Stimulated activated CD4-positive, alpha-beta T cell treated with anti-CD3 and anti-CD28 coated beads, Interleukin-4, amount 100 ng/mL, for 24 hours (primary cell): ENCODE measurements at regions not wholly inside any gene's neighbourhood (a gene's known extent, or its start where the extent isn't known, plus 50 kb on each side); places are given as distances from the start of the nearest gene placed in this dataset.

Experiments
- DNase-seq: peaks from one replicate; pipeline ENCODE4 v3.0.0-alpha.2; 2020

DNA sequence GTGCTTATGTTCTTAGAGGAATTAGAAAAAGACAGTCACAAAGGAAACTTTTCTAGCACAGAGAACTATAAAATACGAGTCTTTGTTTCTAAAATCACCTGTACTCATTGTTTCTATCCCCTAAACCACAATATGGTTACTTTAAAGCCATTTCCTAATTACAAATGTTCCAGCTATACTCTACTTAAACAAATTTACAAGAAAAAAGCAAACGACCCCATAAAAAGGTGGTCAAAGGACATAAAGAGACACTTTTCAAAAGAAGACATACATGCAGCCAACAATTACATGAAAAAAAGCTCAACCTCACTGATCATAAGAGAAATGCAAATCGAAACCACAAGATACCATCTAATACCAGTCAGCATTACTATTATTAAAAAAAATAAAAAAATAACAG, 447.3 kb downstream of the RAB28 start:
- DNase-seq = no peak

DNA sequence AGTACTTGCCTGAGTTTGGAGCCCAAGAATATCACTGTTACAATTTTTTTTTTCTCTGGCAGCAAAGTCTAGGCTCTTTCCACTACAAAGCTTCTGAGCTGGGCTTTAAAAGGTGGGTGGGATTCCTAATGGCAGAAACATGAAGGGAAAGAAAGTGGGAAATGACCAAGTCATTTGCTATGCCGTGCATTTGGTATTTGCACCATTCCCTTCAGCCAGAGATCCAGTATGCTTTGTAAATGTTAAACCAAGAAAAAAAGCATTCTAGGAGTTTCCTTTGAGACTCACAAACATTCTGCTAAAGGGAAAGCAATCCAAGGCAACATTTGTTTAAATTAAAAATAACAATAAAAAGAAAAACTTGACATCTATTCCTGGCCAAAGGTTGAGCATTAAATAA, 451.2 kb downstream of the RAB28 start:
- no peak for DNase-seq

DNA sequence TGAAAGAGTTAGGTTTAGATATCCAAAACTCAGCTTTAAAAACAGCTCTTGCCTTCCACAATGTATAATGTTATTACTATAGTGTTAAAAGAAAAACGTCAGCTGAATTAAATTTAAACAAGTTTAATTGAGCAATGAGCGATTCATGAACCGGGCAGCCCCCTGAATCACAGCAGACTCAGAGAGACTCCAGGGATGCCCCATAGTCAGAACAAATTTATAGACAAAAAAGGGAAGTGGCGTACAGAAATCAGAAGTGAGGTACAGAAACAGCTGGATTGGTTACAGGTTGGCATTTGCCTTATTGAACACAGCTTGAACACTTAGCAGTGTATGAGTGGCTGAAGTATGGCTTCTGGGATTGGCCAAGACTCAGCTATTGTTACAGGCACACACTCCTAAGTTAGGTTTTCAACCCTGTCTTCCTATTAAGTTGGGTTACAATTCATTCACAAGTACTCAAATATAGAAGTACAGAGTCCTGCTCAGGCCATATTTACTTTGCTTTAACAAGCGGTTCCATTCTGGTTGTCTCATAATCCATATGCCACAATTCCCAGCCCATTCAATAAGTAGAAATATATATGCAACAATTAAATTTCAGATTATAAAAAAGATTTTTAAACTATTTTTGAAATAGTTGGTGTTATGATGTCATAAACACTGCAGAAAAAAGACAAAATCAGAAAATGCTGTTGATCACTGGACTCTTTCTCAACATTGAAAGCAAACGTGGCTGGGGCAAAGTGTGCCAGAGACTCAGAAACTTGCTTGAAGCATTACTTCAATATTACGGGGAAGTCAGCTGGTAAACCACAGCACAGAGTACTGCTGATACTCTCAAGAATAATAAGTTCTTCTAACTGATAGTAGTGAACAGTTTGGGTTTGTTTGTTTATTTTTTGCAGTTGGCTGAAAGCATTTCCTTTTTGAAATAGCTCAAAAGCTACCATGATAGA, 459.7 kb downstream of the RAB28 start:
- no peak for DNase-seq

DNA sequence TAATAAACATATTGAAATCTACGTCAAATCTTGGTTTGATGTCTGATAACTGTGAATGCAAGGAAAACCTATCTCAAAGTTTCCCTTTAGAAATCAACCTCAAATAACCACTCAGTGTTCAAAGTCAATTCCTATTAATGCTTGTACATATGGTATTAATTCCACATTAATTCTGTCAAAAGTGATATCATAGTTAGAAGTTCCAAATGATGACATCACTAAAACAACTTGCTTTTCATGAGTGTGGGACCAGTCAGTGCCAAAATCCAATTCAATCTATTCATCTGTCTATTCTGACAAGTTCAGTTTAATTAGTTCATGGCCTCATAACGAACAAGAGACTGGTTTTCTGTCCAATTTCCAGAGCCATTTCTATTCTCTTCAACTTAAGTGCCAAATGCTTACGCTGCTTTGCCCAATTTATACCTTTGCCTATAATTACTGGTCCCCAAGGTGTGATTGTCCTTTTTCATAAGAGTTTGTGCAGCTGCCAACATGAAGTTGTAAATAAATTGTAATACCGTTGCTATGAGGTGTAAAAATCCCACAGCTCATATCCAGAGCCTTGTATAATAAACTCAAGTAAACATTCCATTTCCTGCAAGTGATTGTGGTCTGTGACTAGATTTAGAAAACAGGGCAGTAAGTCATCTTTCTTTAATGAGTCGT, 476.2 kb downstream of the RAB28 start:
- no peak for DNase-seq

DNA sequence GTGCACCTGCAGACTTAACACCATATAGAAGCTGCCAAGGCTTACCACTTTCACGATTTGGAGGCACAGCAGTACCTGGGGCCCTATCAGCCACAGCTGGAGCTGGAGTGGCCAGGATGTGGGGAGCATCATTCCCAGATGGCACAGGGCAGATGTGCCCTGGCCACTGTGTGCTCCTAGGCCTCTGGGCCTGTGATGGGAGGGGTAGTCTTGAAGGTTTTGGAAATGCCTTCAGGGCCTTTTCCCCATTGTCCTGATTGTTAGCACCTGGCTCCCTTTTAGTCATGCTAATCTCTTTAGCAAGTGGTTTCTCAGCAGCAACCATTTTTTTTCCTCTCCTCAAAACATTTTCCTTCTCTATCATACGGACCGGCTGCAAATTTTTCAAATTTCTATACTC, 490.2 kb downstream of the RAB28 start:
- no peak for DNase-seq

DNA sequence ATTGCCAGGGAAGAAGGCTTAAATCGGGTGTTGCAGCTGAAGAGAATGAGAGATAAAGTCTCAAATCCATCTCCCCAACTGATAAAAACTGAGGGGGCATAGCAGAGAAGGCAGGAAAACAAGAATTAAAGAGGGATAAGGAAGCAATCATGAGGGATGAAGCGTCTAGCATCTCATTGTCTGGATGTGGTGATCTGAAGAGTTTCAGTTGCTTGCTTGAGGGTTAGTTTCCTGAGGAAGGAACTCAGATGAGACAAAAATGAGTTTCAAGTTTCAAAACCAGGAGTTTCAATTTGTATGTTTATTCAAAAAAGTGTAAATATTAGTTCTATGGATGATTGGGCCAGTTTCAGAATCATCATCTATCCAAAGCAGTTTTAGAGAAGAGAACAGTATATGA, 496.9 kb downstream of the RAB28 start:
- no peak for DNase-seq

DNA sequence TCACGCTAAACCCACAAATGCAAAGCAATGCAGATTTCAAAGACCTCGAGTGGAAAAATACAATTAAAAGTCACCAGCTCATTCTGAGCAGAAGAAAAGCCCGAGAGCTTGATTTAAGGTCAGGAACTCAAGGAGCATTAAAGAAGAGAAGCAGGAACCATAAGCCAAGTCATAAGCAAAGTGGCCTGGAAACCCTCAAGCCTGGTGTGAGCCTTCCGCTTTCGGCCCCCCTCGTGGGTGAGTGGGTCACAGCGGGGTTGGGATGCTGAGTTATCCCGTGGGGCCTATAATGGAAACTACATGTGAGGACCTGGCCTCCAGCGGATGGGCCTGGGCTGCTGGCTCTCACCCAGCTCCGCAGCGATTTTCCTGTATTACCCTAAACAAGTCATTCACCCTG, 504.3 kb downstream of the RAB28 start:
- no peak for DNase-seq

DNA sequence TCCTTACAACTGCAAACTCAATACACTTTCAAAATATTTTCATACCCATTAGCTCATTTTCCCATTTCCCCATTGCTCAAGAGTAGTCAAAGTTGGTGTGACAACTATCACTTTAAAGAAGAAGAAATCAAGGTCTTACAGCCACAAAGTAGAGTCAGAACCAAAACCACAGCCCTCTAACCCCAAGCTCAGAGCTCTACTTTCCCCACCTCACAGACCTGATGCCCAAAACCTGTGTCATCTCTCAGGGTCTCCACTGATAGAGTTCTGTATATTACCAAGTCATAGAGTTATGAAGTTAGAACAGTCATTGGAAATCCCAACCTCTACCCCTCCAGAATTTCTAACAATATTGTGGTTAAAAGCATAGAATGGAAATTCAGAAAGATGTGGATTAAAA, 505.8 kb downstream of the RAB28 start:
- no peak for DNase-seq

DNA sequence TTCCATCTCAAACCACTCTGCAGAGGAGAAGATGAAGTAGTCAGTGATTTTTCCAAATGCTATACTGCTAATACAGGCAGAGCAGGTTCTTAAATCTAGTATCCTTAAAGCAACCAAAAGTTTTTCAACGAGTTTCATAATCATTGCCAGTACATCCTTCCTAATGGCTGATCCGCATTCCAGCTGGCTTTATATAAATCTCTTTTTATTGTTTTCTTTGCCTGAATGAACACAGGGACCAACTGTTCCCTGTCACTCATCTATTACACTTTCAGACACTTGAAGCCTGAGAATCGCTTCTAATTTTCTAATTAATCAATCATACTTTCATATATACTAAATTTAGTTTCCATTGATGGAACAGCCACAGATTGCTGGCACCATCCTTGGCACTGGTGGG, 508.6 kb downstream of the RAB28 start:
- no peak for DNase-seq

DNA sequence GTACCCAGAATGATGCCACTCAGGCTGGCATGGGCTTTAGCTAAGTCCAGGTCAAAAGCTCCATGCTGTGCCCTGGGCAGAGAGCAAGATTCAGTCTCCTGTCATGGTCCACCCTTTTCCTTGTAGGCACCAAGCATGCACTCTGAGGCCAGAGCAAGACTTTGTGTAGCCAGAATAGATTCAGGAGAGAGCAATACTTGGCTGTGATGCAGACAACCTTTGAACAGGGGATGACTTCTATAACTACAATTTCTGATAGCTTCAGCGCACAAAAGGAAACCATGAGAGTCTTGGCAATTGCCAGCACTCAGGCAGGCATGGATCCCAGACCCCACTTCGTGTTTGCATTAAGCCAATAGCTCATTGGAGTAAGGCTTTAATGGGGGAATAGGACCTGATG, 510.6 kb downstream of the RAB28 start:
- no peak for DNase-seq

DNA sequence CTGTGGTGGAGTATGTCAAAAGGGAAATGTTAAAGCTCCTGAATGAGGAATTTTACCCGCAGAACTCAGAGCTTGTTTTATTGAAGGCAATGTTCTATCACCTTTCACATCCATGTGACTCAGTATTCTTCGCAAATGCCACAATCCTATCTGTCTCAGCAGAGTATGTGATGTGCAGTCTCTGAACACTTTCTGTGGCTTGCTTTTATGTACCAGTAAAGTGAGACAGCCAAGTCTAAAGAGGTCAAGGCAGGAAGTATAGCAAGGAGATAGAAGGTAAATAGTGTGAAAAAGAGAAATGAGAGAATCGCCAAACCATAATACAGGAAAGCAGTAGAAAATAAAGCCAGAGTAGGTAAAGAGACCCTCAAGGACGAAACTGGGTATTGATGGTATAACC, 515.8 kb downstream of the RAB28 start:
- no peak for DNase-seq

DNA sequence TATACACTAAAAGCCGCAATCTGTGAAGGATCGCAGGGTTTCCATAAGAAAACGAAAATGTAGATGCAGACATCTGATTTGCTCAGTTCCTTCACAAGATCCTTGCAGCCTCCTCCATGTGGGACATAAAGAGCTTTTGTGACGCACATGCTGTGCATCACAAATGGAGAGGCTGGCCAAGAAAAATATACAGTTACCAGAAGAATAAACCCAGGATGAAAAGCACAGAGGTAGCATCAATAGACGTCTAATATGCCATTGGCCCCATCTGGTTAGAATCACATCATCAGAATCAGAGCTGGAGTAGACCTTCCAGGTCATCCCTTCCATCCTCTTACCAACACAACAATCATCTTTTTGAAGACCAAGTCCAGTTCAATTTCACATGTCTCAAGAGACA, 517.4 kb downstream of the RAB28 start:
- DNase-seq = no peak

DNA sequence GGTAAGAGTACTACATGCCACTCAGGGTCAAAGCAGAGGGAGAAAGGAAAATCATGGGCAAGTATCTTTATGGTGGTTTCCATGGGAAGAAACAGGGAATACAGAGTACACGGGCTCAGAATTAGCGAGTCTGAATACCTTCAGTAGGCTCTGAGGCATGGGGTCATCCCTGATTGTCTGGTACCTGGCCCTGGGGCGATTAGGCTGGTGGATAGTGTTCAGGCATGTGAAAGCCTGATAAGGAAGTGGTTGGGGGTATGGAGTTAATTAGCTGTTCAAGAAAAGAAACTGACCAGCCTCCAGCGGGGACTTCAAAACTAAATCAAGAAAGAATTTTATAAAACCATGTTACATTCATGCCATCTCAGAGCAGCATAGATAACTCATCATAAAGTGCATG, 518.8 kb downstream of the RAB28 start:
- DNase-seq = no peak

DNA sequence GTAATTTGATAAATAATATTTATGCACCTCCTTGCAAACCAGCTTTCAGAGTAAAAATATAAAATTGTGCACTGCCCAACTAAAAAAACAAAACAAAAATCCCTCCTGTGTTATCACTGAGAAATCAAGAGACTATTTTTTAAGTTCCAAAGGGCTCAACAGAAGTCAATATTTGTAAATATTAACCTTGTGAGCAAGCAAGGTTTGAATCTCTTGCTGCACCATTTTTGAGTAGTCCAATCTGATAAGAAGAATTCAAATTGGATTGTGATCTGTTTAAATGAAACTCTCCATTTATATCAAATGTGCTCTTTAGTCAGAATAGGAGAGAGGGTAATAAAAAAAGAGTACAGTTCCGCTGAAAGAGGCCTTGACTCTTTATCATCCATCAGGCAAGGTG, 520.2 kb downstream of the RAB28 start:
- DNase-seq = no peak

DNA sequence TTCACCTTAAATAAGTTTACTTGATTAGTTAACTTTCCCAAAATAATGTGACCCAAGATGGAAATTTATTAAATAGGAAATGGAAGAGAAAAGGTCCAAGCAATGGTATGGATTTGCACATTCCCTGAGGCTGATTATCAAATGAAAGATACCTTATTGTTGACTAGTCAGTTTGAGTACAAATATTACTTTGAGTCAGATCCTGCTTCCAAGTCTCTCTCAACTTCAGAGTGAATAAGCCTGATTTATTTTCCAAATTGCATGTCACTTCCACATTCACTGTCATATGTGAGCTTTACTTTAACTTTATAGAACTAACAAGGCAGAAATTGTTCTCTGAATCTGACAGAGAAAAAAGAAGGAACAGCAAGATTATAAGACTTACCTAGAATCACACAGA, 520.8 kb downstream of the RAB28 start:
- DNase-seq = no peak

DNA sequence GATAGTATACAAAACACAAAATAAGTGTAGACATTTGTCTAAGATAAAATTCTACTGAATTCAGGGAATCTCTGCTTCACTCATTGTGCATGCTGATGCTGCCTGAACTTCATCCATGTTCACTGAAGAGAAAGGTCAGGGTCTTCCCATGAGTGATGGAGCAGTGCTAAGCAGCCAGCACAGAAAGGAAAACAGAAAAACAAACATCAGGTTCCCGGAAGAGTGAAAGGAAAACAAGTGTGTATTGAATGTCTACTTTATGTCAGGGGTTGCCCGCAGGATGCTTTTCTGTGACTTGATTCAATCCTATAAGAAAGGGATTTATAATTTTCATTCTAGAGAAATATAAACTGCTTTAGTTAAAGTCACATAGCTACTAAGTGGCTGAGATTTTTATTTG, 522.4 kb downstream of the RAB28 start:
- DNase-seq = no peak

DNA sequence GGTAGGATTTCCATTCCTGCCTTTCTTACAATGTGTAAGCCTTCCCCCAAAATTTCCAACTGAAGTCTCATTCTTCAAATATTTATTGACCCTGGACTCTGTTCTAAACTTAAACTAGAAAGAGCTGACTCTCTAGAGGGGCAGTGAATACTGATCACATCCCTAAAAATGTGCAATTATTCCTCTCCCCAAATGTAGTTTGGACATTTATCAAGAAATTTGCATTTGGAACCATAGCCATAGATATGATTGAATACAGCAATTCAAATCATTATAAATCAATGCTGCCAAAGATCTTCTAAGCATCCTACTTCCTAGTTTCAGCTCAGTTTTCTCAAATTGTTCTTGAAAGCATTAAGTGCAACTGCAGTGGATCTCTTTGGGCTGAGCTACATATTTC, 525.7 kb downstream of the RAB28 start:
- no peak for DNase-seq

DNA sequence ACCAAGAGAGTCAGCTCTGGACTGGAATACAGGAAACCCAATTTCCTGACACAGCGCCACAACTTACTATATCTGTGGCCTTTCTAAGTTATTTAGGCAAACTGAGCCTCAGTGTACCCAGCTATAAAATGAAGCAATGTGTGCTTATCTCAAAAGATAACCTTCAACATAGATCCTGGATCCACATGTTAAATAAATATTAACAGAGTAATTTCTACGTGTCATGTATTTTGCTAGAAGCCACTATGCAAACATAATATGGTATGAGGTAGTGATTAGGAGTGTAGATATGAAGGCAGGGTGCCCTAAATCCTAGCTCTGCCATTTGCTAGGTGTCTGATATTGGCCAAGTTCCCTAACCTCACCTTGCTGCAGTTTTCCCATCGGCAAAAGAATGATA, 527.0 kb downstream of the RAB28 start:
- no peak for DNase-seq

DNA sequence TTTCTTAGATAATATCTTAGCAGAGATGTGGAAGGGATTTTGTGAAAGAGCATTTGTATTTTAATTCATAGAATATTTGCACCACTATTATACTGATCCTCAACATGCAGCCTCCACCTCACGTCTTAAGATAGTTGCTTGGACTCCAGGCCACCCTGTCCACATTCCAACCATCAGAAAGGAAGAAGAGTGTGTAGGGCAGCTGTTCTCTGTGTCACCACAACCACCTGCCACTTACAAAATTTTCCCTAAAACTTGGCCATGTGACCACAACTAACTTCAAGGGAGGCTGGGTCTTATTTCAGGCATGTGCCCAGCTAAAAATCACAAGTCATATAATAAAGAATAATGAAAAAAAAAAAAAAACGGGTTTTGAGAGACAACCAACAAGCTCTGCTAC, 528.1 kb downstream of the RAB28 start:
- DNase-seq = no peak

DNA sequence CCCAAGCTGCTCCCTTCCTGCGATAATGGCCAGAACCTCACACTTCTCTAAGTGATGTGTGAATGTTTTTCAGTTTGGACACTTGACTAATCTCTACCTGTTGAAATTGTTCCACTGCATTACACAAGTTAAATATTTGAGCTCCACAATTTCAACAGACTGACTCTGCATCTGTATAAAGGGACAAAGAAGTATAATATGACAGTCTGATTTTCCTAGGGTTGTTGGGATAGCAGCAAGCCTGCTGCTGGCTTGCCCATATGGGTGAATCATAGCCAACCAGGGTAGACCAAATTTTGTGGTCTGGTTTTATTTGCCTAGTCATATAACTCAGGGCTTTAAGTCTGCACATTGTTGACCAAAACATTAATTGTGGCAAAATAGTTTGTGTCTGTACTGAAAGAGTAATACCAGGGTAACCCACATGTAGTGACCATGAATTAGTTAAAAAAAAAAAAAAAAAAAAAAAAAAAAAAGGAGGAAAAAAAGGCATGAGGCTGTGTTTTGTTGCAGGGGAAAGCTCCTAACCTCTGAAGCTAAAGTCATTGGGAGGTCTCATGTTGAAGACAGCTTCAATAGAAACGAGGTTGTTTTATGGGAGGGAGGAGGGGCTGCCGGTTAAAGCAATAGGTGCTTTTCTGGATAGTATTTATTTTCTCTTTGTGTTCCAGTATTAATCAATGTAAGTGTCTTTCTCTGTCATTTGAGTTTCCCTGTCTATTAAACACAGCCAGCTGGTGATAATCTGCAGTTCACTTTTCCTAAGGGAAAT, 534.2 kb downstream of the RAB28 start:
- no peak for DNase-seq

DNA sequence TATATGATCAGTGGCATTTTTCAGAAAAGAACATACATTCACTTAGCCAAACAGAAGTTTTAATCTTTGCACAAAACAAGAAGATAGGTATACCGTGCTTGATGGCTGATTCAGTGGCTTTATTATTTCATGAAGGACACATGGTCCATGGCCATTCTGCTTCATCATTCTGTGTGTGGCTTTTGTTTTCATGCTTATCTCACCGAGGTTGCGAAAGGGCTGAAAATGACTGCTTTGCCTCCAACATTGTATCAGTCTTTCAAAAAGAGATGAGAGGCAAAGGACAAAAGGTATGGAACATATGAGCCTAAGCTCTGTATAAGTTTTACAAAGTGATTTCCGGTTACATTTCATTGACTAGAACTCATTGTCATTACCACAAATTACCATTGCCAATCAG, 541.1 kb downstream of the RAB28 start:
- no peak for DNase-seq

DNA sequence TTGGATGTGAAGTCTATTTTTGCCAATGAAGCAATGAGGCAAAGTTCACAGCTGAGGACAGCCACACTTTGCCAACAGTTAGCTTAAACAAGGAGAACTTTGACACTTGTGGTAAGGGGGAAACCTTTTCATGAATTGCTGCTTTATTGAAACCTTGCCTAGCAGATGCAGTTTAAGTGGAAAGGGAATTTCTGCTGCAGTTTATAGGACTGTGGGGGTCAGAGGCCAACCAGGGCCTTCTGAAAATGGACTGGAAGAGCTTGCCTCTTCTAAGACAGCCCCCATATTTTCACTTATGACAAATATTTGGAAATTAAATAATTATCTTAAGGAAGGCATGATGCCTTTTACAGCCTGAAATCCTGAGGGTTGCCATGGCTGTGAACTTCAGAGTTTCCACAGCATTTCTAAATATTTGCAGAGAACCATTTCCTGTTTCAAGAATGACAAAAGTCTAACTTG, 550.3 kb downstream of the RAB28 start:
- DNase-seq = no peak

DNA sequence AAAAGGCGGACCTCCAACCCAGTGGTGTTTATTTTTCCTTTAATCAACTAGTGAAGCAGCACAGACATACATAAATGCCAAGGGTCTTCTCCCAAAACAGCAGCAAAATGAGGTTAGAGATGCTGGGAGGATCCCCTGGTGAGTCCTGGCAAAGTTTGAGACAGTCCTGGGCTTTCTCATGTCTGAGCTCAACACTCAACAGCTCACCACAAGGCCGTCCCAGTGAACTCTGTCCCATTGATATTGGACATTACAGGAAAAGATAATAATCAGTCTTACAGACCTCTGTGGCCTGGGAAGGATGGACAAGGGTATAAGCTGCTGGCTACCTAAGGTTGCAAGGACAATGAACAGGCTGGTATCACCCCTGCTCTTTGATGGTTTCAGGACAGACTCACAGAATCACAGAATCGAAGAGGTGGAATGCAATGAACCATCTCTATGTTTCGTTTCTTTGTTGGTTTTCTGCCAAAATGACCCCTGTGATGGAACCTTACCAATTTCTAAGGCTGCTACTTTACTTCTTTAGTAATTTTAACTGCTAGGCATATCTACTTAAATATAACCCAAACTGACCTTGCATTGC, 551.8 kb downstream of the RAB28 start:
- DNase-seq = no peak
